ENCODE measurements at regions not wholly inside any gene's neighbourhood (a gene's known extent, or its start where the extent isn't known, plus 50 kb on each side); places are given as distances from the start of the nearest gene placed in this dataset.

DNA sequence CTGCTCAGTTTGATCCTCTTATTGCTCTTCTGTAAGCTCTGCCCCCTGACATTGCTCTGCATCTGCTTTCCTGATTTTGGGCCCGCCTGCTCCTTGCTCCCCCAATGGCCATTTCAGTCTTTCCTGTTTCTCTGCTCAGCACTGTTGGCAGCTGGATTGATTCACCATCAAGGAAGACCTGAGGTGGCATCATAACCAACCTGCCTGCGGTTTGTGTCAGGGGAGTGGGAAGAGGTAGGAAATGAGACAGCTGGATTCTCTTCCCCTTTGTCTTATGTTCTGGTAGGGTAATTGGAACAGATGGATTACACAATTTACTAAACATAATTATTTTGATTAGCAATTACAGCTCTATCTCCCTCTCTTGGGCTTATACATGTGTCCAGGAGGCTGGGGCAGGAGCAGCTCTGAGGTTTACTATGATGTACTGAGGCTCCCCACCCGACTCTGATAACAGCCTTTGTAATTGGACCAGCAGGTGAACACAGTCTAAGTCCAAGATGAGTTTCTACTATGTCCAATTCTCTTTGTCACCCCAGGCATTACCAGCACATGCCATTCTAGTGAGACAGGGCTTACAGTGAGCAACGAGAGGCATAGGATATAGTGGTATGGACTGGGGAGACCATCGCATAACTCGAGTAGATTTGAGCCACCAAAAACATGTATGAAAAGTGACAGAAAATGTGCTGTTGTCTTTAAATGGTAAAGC is 151.8 kb upstream of the MMADHC start:
- FAIRE-seq (no peak), DNase-seq (ENCODE audit: low read depth, low spot score) (no peak)
- no peaks in the 10 kb centered on the region for H3K9me3 ChIP-seq (replicated peaks; ENCODE audit: control insufficient read depth, insufficient read depth, low read length)
- ChIA-PET POLR2A (interaction anchor here (0.5 kb wide), 1 partner anchor 31 kb away, joined by 3 read pairs; no protein-coding TSS in a partner anchor), CTCF (interaction anchor here (0.6 to 1.3 kb wide), 5 partner anchors 10 to 1686 kb away, joined by 3 to 4 read pairs (median 3); no protein-coding TSS in a partner anchor)
- H3K27me3 ChIP-seq (ENCODE audit: control insufficient read depth in 2 of 2, insufficient read depth in 2 of 2, low read length in 2 of 2) = no peaks in the 10 kb centered on the region
- peaks cover 32% of the 10 kb centered on the region for H3K4me1 ChIP-seq (ENCODE audit: control insufficient read depth, extremely low read depth, insufficient read depth, low read length)
- BruUV-seq (replicated peaks) = no TSS peak
- intact Hi-C loops (cut with micrococcal nuclease) = loop anchor here (10.0 kb wide), 1 partner anchor 885 kb away; no protein-coding TSS in a partner anchor
- H4K20me1 ChIP-seq (replicated peaks; ENCODE audit: control insufficient read depth, extremely low read depth, insufficient read depth, low read length) = no peaks in the 10 kb centered on the region
- no peaks in the 10 kb centered on the region for H3K9me1 ChIP-seq (replicated peaks; ENCODE audit: control insufficient read depth, extremely low read depth, insufficient read depth, low read length)
- no peak overlapping the region for H2AFZ ChIP-seq (ENCODE audit: low read depth, low read length)
- TF ChIP-seq MAX (IDR thresholded peaks at IDR 0.05; ENCODE audit: insufficient read depth, insufficient read length) (no peak), GATA2 (IDR thresholded peaks at IDR 0.05; ENCODE audit: insufficient read depth, insufficient read length, low read depth, low read length) (no peak), JUN (IDR thresholded peaks at IDR 0.05; ENCODE audit: borderline replicate concordance, insufficient read depth, insufficient read length, low read depth) (no peak), POLR2A (IDR thresholded peaks at IDR 0.05; ENCODE audit: low read depth, low read length) (no peak), MYC (IDR thresholded peaks at IDR 0.05; ENCODE audit: low read depth, low read length) (no peak), FOS (IDR thresholded peaks at IDR 0.05; ENCODE audit: borderline replicate concordance, insufficient read depth, low read length) (no peak), CTCF (IDR thresholded peaks at IDR 0.05; ENCODE audit: extremely low read depth in 1 of 2, insufficient read depth in 1 of 2, low read depth in 1 of 2, low read length in 2 of 2) (no peak), POLR2AphosphoS5 (IDR thresholded peaks at IDR 0.05; ENCODE audit: insufficient read depth, low read depth, low read length) (no peak), EZH2 (IDR thresholded peaks at IDR 0.05; ENCODE audit: borderline replicate concordance, low read depth, low read length, severe bottlenecking) (no peak)
- no peak overlapping the region for H3K9ac ChIP-seq (replicated peaks; ENCODE audit: extremely low read depth, insufficient read depth, low read length)
- no peak overlapping the region for H3K4me2 ChIP-seq (ENCODE audit: insufficient read depth, low read length)
- no peaks in the 10 kb centered on the region for H3K79me2 ChIP-seq (ENCODE audit: control insufficient read depth, insufficient read depth, low read length)
- no peak overlapping the region for H3K27ac ChIP-seq (ENCODE audit: insufficient read depth, low read depth, low read length)
- H3K4me3 ChIP-seq (replicated peaks in 1 of 3; ENCODE audit: insufficient read depth in 1 of 3, low read depth in 1 of 3, low read length in 3 of 3) = no peak overlapping the region
- H3K36me3 ChIP-seq (ENCODE audit: control insufficient read depth in 2 of 2, extremely low read depth in 1 of 2, insufficient read depth in 2 of 2, low read length in 2 of 2) = no peaks in the 10 kb centered on the region
- dilution Hi-C loops (cut with MboI; ENCODE audit: extremely low pct_ligation_motif_present, low sequenced_read_pairs) = no loop called here
